ENCODE measurements at regions not wholly inside any gene's neighbourhood (a gene's known extent, or its start where the extent isn't known, plus 50 kb on each side); places are given as distances from the start of the nearest gene placed in this dataset.

DNA sequence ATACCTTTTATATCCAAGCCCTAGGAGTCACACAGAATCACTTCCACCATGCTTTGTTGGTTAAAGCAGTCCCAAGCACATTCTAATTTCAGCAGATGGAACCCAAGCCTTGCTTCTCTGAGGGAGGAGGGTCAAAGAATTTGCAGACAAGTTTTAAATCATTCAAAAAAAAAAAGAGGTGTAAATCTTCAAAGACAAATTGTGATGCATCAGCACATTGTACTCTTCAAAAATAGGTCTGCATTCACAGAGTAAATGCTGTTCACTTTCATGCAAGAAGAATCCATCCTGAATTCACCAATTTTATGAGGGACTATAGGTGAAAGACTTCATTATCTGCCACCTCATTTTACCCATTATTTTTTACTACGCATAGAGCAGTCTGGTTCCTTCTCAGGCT, 321.8 kb upstream of the PRDM1 start:
- no peak for DNase-seq (ENCODE audit: low read depth)
- H3K4me3 ChIP-seq (ENCODE audit: low read depth, low read length): no peak overlapping the region
- TF ChIP-seq POLR2A (IDR thresholded peaks at IDR 0.05; ENCODE audit: extremely low read depth, insufficient read length) (no peak), MYC (IDR thresholded peaks at IDR 0.05; ENCODE audit: low read depth, low read length) (no peak)
- TF ChIP-seq, protein P1, sequence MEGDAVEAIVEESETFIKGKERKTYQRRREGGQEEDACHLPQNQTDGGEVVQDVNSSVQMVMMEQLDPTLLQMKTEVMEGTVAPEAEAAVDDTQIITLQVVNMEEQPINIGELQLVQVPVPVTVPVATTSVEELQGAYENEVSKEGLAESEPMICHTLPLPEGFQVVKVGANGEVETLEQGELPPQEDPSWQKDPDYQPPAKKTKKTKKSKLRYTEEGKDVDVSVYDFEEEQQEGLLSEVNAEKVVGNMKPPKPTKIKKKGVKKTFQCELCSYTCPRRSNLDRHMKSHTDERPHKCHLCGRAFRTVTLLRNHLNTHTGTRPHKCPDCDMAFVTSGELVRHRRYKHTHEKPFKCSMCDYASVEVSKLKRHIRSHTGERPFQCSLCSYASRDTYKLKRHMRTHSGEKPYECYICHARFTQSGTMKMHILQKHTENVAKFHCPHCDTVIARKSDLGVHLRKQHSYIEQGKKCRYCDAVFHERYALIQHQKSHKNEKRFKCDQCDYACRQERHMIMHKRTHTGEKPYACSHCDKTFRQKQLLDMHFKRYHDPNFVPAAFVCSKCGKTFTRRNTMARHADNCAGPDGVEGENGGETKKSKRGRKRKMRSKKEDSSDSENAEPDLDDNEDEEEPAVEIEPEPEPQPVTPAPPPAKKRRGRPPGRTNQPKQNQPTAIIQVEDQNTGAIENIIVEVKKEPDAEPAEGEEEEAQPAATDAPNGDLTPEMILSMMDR (IDR thresholded peaks at IDR 0.05; ENCODE audit: low read depth, low read length): no peak
- TF ChIP-seq, protein P2, sequence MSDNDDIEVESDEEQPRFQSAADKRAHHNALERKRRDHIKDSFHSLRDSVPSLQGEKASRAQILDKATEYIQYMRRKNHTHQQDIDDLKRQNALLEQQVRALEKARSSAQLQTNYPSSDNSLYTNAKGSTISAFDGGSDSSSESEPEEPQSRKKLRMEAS (IDR thresholded peaks at IDR 0.05; ENCODE audit: low read depth, low read length): no peak

DNA sequence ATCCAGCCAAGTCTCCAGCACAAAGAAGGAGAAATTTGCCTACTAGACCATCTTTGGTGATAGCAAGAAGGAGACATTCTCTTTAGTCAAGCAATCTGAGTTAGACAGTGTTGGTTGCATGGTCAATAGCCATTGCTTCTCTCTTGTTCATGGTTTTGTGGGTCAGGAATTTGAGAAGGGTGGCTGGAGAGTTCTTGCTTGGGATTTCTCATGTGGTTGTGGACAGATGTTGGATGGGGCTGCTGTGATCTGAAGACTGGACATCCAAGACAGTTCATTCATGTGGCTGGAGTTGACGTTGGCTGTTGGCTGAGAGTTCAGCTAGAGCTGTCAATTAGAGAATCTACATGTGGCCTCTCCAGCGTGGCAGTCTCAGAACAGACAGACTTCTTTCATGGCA, 322.3 kb upstream of the PRDM1 start:
- no peak for DNase-seq (ENCODE audit: low read depth)
- TF ChIP-seq, protein P1 (IDR thresholded peaks at IDR 0.05; ENCODE audit: low read depth, low read length): no peak
- TF ChIP-seq, protein P2 (IDR thresholded peaks at IDR 0.05; ENCODE audit: low read depth, low read length): no peak
- no peak for TF ChIP-seq MYC (IDR thresholded peaks at IDR 0.05; ENCODE audit: low read depth, low read length)
- no peak for TF ChIP-seq POLR2A (IDR thresholded peaks at IDR 0.05; ENCODE audit: extremely low read depth, insufficient read length)
- no peak overlapping the region for H3K4me3 ChIP-seq (ENCODE audit: low read depth, low read length)

DNA sequence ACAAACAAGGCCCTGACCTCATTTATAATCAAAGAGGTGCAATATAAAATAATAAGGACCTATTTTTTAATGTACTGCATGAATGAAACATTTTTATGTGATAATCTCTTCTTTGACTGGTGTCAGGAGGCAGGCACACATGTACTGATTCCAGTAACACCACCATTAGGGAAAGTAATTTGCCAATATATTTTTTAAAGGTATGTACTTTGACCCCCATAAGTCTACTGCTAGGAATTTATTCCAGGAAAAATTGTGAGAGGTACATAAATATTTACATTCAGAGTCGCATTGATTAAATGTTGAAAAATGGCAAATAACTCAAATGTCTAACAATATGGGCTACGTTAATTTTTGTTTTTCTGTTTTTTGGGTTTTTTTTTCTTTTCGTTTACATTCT, 325.4 kb upstream of the PRDM1 start:
- H3K4me3 ChIP-seq (ENCODE audit: low read depth, low read length): no peak overlapping the region
- TF ChIP-seq POLR2A (IDR thresholded peaks at IDR 0.05; ENCODE audit: extremely low read depth, insufficient read length) (no peak), MYC (IDR thresholded peaks at IDR 0.05; ENCODE audit: low read depth, low read length) (no peak)
- TF ChIP-seq, protein P2 (IDR thresholded peaks at IDR 0.05; ENCODE audit: low read depth, low read length): no peak
- TF ChIP-seq, protein P1 (IDR thresholded peaks at IDR 0.05; ENCODE audit: low read depth, low read length): no peak
- no peak for DNase-seq (ENCODE audit: low read depth)

DNA sequence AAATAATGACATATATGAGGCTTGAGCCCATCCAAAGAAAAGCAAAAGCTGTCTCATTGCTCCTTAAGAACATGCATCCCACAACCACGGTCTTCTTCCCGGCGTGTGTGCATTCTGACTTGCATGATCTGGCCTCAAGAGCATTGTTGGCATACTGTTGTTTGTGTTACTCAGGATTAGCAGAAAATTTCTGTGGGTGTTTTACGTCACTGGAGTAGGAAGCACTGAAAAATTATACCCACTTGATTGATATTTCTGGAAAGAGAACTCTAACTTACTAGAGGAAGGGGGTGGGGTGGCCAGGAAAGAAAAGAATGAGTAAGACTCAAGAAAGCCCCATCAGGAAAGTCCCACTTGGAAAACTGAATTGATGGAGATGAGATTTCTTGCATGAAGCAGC, 326.2 kb upstream of the PRDM1 start:
- H3K4me3 ChIP-seq (ENCODE audit: low read depth, low read length): no peak overlapping the region
- DNase-seq (ENCODE audit: low read depth): no peak
- TF ChIP-seq, protein P1 (IDR thresholded peaks at IDR 0.05; ENCODE audit: low read depth, low read length): no peak
- TF ChIP-seq, protein P2 (IDR thresholded peaks at IDR 0.05; ENCODE audit: low read depth, low read length): no peak
- no peak for TF ChIP-seq POLR2A (IDR thresholded peaks at IDR 0.05; ENCODE audit: extremely low read depth, insufficient read length)
- no peak for TF ChIP-seq MYC (IDR thresholded peaks at IDR 0.05; ENCODE audit: low read depth, low read length)

DNA sequence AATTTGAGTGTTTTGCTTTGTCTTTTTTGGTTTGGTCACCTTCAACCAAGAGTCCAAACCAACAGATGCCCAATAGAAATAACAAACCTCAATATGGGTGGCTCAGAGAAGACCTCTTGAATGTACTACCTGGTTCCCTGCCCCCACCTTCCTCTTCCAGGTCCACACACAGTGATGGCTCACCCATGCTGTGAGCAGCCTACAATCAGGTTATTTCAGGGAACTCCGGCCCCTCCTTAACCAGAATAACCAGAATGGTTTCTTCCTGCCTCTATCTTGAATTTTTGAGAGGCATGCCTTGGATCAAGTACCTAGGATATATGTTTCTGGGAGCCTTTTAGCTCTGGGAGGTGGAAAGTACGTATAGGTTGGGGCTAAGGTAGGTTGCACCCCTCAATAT, 327.1 kb upstream of the PRDM1 start:
- TF ChIP-seq POLR2A (IDR thresholded peaks at IDR 0.05; ENCODE audit: extremely low read depth, insufficient read length) (no peak), MYC (IDR thresholded peaks at IDR 0.05; ENCODE audit: low read depth, low read length) (no peak)
- TF ChIP-seq, protein P2 (IDR thresholded peaks at IDR 0.05; ENCODE audit: low read depth, low read length): no peak
- TF ChIP-seq, protein P1 (IDR thresholded peaks at IDR 0.05; ENCODE audit: low read depth, low read length): no peak
- no peak for DNase-seq (ENCODE audit: low read depth)
- H3K4me3 ChIP-seq (ENCODE audit: low read depth, low read length): no peak overlapping the region
